HCT116 (cell line): ENCODE measurements at regions not wholly inside any gene's neighbourhood (a gene's known extent, or its start where the extent isn't known, plus 50 kb on each side); places are given as distances from the start of the nearest gene placed in this dataset.

Source experiments
- ATAC-seq: fragments of 200-7000 bp; cut with Tn5 transposase; 2 replicates; pipeline ENCODE4 v1.9.1; 2020; ENCODE audit warnings: mild to moderate bottlenecking, moderate library complexity
- BruUV-seq: library from RNA; stranded (reverse); fragments of 400-500 nt; replicated peaks from 2 replicates; lab custom pipeline; 2021; lab: Mats Ljungman, UMichigan
- CTCF ChIA-PET: fragments of 300-600 bp; sonication (Branson Sonifier 250); formaldehyde crosslinking; loops from one replicate; lab custom pipeline; 2021; ENCODE audit warnings: antibody characterized with exemption; lab: Charles Lee
- POLR2A ChIA-PET: fragments of 300-600, 350-600 bp; sonication (Branson Sonifier 250); formaldehyde crosslinking; loops from one replicate; lab custom pipeline; 2021; ENCODE audit warnings: antibody characterized with exemption; lab: Charles Lee
- RAD21 ChIA-PET, 2 experiments: fragments of 300-600 bp; sonication (Branson Sonifier 250); formaldehyde crosslinking; loops; one replicate each; lab custom pipeline; 2023; ENCODE audit warnings: low total read pairs in 2 of 2; ENCODE audit not compliant: uncharacterized antibody in 2 of 2, unreplicated experiment in 2 of 2, low non-redundant PET in 1 of 2; lab: Charles Lee
- DNase-seq: peaks from one replicate; pipeline ENCODE4 v3.0.0-alpha.2; 2010; ENCODE audit warnings: low read depth, low spot score
- H2AFZ ChIP-seq: fragments of 200-600 bp; shearing (Covaris generic), sonication (generic); 2 replicates; pipeline ENCODE4 v1.6.1; 2017; ENCODE audit warnings: low read depth, mixed run types, mixed read lengths, antibody characterized with exemption, low read length; ENCODE audit not compliant: poor library complexity, severe bottlenecking
- H3K27ac ChIP-seq: 2 replicates; pipeline ENCODE4 v1.5.1; 2012; ENCODE audit warnings: low read depth, low read length
- H3K27me3 ChIP-seq: fragments of 200-600 bp; sonication (generic); 2 replicates; pipeline ENCODE4 v1.6.1; 2016; ENCODE audit warnings: mixed run types, low read length, mixed read lengths; ENCODE audit not compliant: insufficient read depth
- H3K36me3 ChIP-seq, 2 experiments: fragments of 200-500 bp in 1 of 2; fragments of 200-600 bp in 1 of 2; sonication (Bioruptor generic) in 1 of 2; sonication (generic) in 1 of 2; 2 replicates each; pipeline versions ENCODE4 v1.5.1 to v1.6.1; 2014 to 2016; ENCODE audit warnings: low read length in 2 of 2, inconsistent platforms in 1 of 2, mixed read lengths in 1 of 2, mixed run types in 1 of 2; ENCODE audit not compliant: insufficient read depth in 2 of 2, control insufficient read depth in 1 of 2
- H3K4me1 ChIP-seq, 2 experiments: fragments of 200-600 bp in 1 of 2; sonication (generic) in 1 of 2; 2 replicates each; pipeline versions ENCODE4 v1.5.1 to v1.6.1; 2012 to 2017; ENCODE audit warnings: low read length in 2 of 2, inconsistent platforms in 1 of 2, mild to moderate bottlenecking in 1 of 2, mixed read lengths in 1 of 2, mixed run types in 1 of 2, moderate library complexity in 1 of 2; ENCODE audit not compliant: insufficient read depth in 2 of 2, control insufficient read depth in 1 of 2
- H3K4me2 ChIP-seq: fragments of 200-600 bp; sonication (generic); 2 replicates; pipeline ENCODE4 v1.6.1; 2017; ENCODE audit warnings: mixed run types, low read length, mixed read lengths
- H3K4me3 ChIP-seq, 2 experiments: fragments of 200-600 bp in 1 of 2; sonication (generic) in 1 of 2; replicated peaks in 1 of 2; 2 replicates each; pipeline ENCODE4 v1.5.1; 2011 to 2016; ENCODE audit warnings: low read length in 2 of 2, control low read depth in 1 of 2, low read depth in 1 of 2, mild to moderate bottlenecking in 1 of 2, mixed read lengths in 1 of 2, mixed run types in 1 of 2
- H3K79me2 ChIP-seq: fragments of 200-600 bp; sonication (generic); 2 replicates; pipeline ENCODE4 v1.6.1; 2017; ENCODE audit warnings: mild to moderate bottlenecking, mixed run types, low read length, moderate library complexity, mixed read lengths; ENCODE audit not compliant: insufficient read depth
- H3K9ac ChIP-seq: fragments of 200-600 bp; sonication (generic); 2 replicates; pipeline ENCODE4 v1.6.1; 2016; ENCODE audit warnings: low read length, mixed read lengths
- H3K9me2 ChIP-seq: fragments of 200-600 bp; sonication (generic), shearing (Covaris generic); 2 replicates; pipeline ENCODE4 v1.6.1; 2017; ENCODE audit warnings: mixed run types, mild to moderate bottlenecking, moderate library complexity; ENCODE audit not compliant: insufficient read depth
- H3K9me3 ChIP-seq, 2 experiments: fragments of 200-500 bp in 1 of 2; fragments of 200-600 bp in 1 of 2; sonication (Bioruptor generic) in 1 of 2; sonication (generic) in 1 of 2; 2 replicates each; pipeline ENCODE4 v1.6.1; 2014 to 2017; ENCODE audit warnings: low read length in 2 of 2, mixed read lengths in 2 of 2, inconsistent platforms in 1 of 2, low read depth in 1 of 2, mild to moderate bottlenecking in 1 of 2, mixed run types in 1 of 2, moderate library complexity in 1 of 2; ENCODE audit not compliant: control insufficient read depth in 1 of 2, insufficient read depth in 1 of 2
- H4K20me1 ChIP-seq: fragments of 200-600 bp; sonication (generic), shearing (Covaris generic); 2 replicates; pipeline ENCODE4 v1.6.1; 2017; ENCODE audit warnings: mixed run types, mild to moderate bottlenecking, moderate library complexity; ENCODE audit not compliant: insufficient read depth
- CBX3 ChIP-seq: IDR thresholded peaks from 2 replicates; pipeline ENCODE4 v1.6.1; 2012; ENCODE audit warnings: low read depth
- EZH2 ChIP-seq: fragments of 200-600 bp; sonication (generic); IDR thresholded peaks from 2 replicates; pipeline ENCODE4 v1.6.1; 2017; ENCODE audit warnings: antibody characterized with exemption, mixed run types
- FOSL1 ChIP-seq: IDR thresholded peaks from 2 replicates; pipeline ENCODE4 v1.6.1; 2012; ENCODE audit warnings: low read depth
- POLR2A ChIP-seq: IDR thresholded peaks from 2 replicates; pipeline ENCODE4 v1.7.0; 2011; ENCODE audit warnings: borderline replicate concordance; ENCODE audit not compliant: insufficient read depth, insufficient read length; ENCODE audit errors: extremely low read depth
- POLR2AphosphoS5 ChIP-seq: IDR thresholded peaks from 2 replicates; pipeline ENCODE4 v1.6.1; 2011; ENCODE audit warnings: mild to moderate bottlenecking, low read depth, low read length, moderate library complexity
- intact Hi-C: fragments of 100-400 bp; cut with micrococcal nuclease; formaldehyde crosslinking; loops from 2 replicates; pipeline ENCODE4 v1.10.0; 2022

GRCh38 chr16:50479771-50480170 lies 68.4 kb upstream of the NKD1 start:
- RAD21 ChIA-PET = no interaction called here
- ATAC-seq (no peak), DNase-seq (no peak)
- H3K9me2 ChIP-seq = no peaks in the 10 kb centered on the region
- POLR2A ChIA-PET = no interaction called here
- H3K9ac ChIP-seq = no peak overlapping the region
- H2AFZ ChIP-seq = no peak overlapping the region
- TF ChIP-seq POLR2AphosphoS5 = no peak
- no peak for TF ChIP-seq POLR2A
- no peak for TF ChIP-seq CBX3
- H3K79me2 ChIP-seq = no peaks in the 10 kb centered on the region
- H3K4me2 ChIP-seq = no peak overlapping the region
- intact Hi-C loops = no loop called here
- H4K20me1 ChIP-seq = no peaks in the 10 kb centered on the region
- no peak overlapping the region for H3K4me3 ChIP-seq
- H3K27ac ChIP-seq = no peak overlapping the region
- no peaks in the 10 kb centered on the region for H3K9me3 ChIP-seq
- no peaks in the 10 kb centered on the region for H3K36me3 ChIP-seq
- no peaks in the 10 kb centered on the region for H3K27me3 ChIP-seq
- H3K4me1 ChIP-seq = peaks cover 0 to 6% of the 10 kb centered on the region in 2 experiments; a peak in 2 of 4 replicates
- CTCF ChIA-PET = no interaction called here
- no TSS peak for BruUV-seq

GRCh38 chr16:50478773-50479149 lies 69.4 kb upstream of the NKD1 start:
- ATAC-seq (peak; percentile 84), DNase-seq (no peak)
- Histone ChIP-seq H2AFZ (no peak overlapping the region), H3K9ac (no peak overlapping the region), H3K4me1 (peaks cover 6 to 14% of the 10 kb centered on the region in 2 experiments; a peak in 3 of 4 replicates), H3K4me3 (no peak overlapping the region), H3K79me2 (no peaks in the 10 kb centered on the region), H3K9me3 (no peaks in the 10 kb centered on the region), H3K9me2 (no peaks in the 10 kb centered on the region), H3K27ac (no peak overlapping the region), H3K27me3 (no peaks in the 10 kb centered on the region), H3K4me2 (peak overlapping the region; percentile 25; the same call in 1 of the 2 replicates), H3K36me3 (no peaks in the 10 kb centered on the region), H4K20me1 (no peaks in the 10 kb centered on the region)
- BruUV-seq = no TSS peak
- ChIA-PET RAD21 (no interaction called here), POLR2A (no interaction called here), CTCF (no interaction called here)
- TF ChIP-seq EZH2 (no peak), POLR2A (no peak), FOSL1 (no peak)
- intact Hi-C loops = no loop called here
